C1 segment of cervical spinal cord (tissue), 14 donors: ENCODE measurements at regions not wholly inside any gene's neighbourhood (a gene's known extent, or its start where the extent isn't known, plus 50 kb on each side); places are given as distances from the start of the nearest gene placed in this dataset.

Source experiments
- DNase-seq, 14 donors: peaks; one replicate each; lab custom pipeline; 2025; lab: John Stamatoyannopoulos, UW

- DNase-seq = no peak
Measured at GRCh38 chr2:200725596-200725995, 86.1 kb upstream of the BZW1 start.

GRCh38 chr2:200728630-200729029, 83.1 kb upstream of the BZW1 start:
- no peak for DNase-seq

GRCh38 chr2:200730302-200730701, 81.4 kb upstream of the BZW1 start:
- no peak for DNase-seq

GRCh38 chr2:200730960-200731359, 80.8 kb upstream of the BZW1 start:
- DNase-seq = no peak

- DNase-seq = no peak
Measured at GRCh38 chr2:200732866-200733265, 78.8 kb upstream of the BZW1 start.

- DNase-seq = no peak
Measured at GRCh38 chr2:200733713-200734198, 78.0 kb upstream of the BZW1 start.

- peak in 7 of 14 donors; percentile 5 to 39 (median 31) for DNase-seq
Measured at GRCh38 chr2:200735061-200735460, 76.6 kb upstream of the BZW1 start.

GRCh38 chr2:200736646-200737274, 75.0 kb upstream of the BZW1 start:
- DNase-seq = no peak

GRCh38 chr2:200737585-200737984, 74.1 kb upstream of the BZW1 start:
- DNase-seq = no peak

- no peak for DNase-seq
Measured at GRCh38 chr2:200738590-200738989, 73.1 kb upstream of the BZW1 start.

GRCh38 chr2:200740907-200741306, 70.8 kb upstream of the BZW1 start:
- DNase-seq = no peak

GRCh38 chr2:200741468-200742202, 70.1 kb upstream of the BZW1 start:
- DNase-seq = no peak

GRCh38 chr2:200742426-200742825, 69.3 kb upstream of the BZW1 start:
- peak in 1 of 14 donors; percentile 79 for DNase-seq

GRCh38 chr2:200743042-200743676, 68.6 kb upstream of the BZW1 start:
- no peak for DNase-seq

- peak in 1 of 14 donors; percentile 45 for DNase-seq
Measured at GRCh38 chr2:200744201-200744602, 67.5 kb upstream of the BZW1 start.

- no peak for DNase-seq
Measured at GRCh38 chr2:200746301-200746700, 65.4 kb upstream of the BZW1 start.

- DNase-seq = no peak
Measured at GRCh38 chr2:200747668-200748618, 63.8 kb upstream of the BZW1 start.

GRCh38 chr2:200748779-200749178, 62.9 kb upstream of the BZW1 start:
- no peak for DNase-seq

- DNase-seq = no peak
Measured at GRCh38 chr2:200749631-200750322, 61.9 kb upstream of the BZW1 start.

GRCh38 chr2:200750323-200750910, 61.3 kb upstream of the BZW1 start:
- no peak for DNase-seq

GRCh38 chr2:200751786-200752185, 59.9 kb upstream of the BZW1 start:
- no peak for DNase-seq
